Lower leg skin (tissue), 3 donors: ENCODE measurements at regions not wholly inside any gene's neighbourhood (a gene's known extent, or its start where the extent isn't known, plus 50 kb on each side); places are given as distances from the start of the nearest gene placed in this dataset.

ENCODE experiments used
- CTCF ChIP-seq, 3 donors: fragments of 450-650 bp; IDR thresholded peaks; one replicate each; pipeline ENCODE4 v1.5.1; 2016; ENCODE audit warnings: antibody characterized with exemption in 3 of 3, mild to moderate bottlenecking in 3 of 3, moderate library complexity in 2 of 3
- POLR2A ChIP-seq, 2 donors: fragments of 450-650 bp; IDR thresholded peaks; one replicate each; pipeline ENCODE4 v1.6.1; 2016 to 2017; ENCODE audit warnings: antibody characterized with exemption in 2 of 2, mild to moderate bottlenecking in 1 of 2, moderate library complexity in 1 of 2

- TF ChIP-seq CTCF (IDR thresholded peaks at IDR 0.05) (no peak), POLR2A (IDR thresholded peaks at IDR 0.05) (no peak)
These were observed 234.5 kb upstream of the SSTR1 start for GRCh38 chr14:37972941-37973887.
